Endothelial cell of umbilical vein (primary cell): ENCODE measurements at regions not wholly inside any gene's neighbourhood (a gene's known extent, or its start where the extent isn't known, plus 50 kb on each side); places are given as distances from the start of the nearest gene placed in this dataset.

Source experiments
- BruUV-seq: library from RNA; stranded (reverse); fragments of 400-500 nt; replicated peaks from 2 replicates; lab custom pipeline; 2021; lab: Mats Ljungman, UMichigan
- CTCF ChIA-PET: fragments of 300-600, 350-600 bp; sonication (Branson Sonifier 250); formaldehyde crosslinking; loops from one replicate; lab custom pipeline; 2021; ENCODE audit warnings: antibody characterized with exemption, inconsistent platforms; lab: Charles Lee
- POLR2A ChIA-PET: fragments of 300-600, 350-600 bp; sonication (Branson Sonifier 250); formaldehyde crosslinking; loops from one replicate; lab custom pipeline; 2021; ENCODE audit warnings: antibody characterized with exemption, inconsistent platforms; lab: Charles Lee
- DNase-seq: peaks from one replicate; pipeline ENCODE4 v3.0.0-alpha.2; 2011; ENCODE audit warnings: low read depth, low spot score
- FAIRE-seq: peaks from 2 replicates; lab custom pipeline; 2011; peaks lifted over from hg19 to GRCh38; lab: Jason Lieb, UNC
- H2AFZ ChIP-seq: 2 replicates; pipeline ENCODE4 v1.6.0; 2012; ENCODE audit warnings: low read depth, low read length, control low read depth, inconsistent platforms
- H3K27ac ChIP-seq: 2 replicates; pipeline ENCODE4 v1.5.1; 2011; ENCODE audit warnings: low read depth, mild to moderate bottlenecking, control low read depth, low read length, moderate library complexity; ENCODE audit not compliant: insufficient read depth
- H3K27me3 ChIP-seq, 2 experiments: 2 replicates each; pipeline versions ENCODE4 v1.6.0 to v1.6.1; 2011; ENCODE audit warnings: low read length in 2 of 2, mixed read lengths in 1 of 2; ENCODE audit not compliant: control insufficient read depth in 2 of 2, insufficient read depth in 2 of 2
- H3K36me3 ChIP-seq, 2 experiments: 2 replicates in 1 of 2; 3 replicates in 1 of 2; pipeline ENCODE4 v1.5.1; 2011; ENCODE audit warnings: low read length in 2 of 2, mild to moderate bottlenecking in 1 of 2, moderate library complexity in 1 of 2; ENCODE audit not compliant: control insufficient read depth in 2 of 2, insufficient read depth in 2 of 2; ENCODE audit errors: extremely low read depth in 1 of 2
- H3K4me1 ChIP-seq: 3 replicates; pipeline ENCODE4 v1.5.1; 2011; ENCODE audit warnings: mild to moderate bottlenecking, low read length; ENCODE audit not compliant: control insufficient read depth, insufficient read depth; ENCODE audit errors: extremely low read depth
- H3K4me2 ChIP-seq: 2 replicates; pipeline ENCODE4 v1.6.1; 2011; ENCODE audit warnings: low read length, control low read depth, mixed read lengths; ENCODE audit not compliant: insufficient read depth
- H3K4me3 ChIP-seq, 3 experiments: fragments of 200-600 bp in 1 of 3; sonication (generic), shearing (Covaris generic) in 1 of 3; replicated peaks in 1 of 3; 2 replicates each; pipeline ENCODE4 v1.5.1; 2011 to 2016; ENCODE audit warnings: control low read depth in 3 of 3, low read length in 3 of 3, mild to moderate bottlenecking in 2 of 3, inconsistent platforms in 1 of 3, low read depth in 1 of 3, moderate library complexity in 1 of 3; ENCODE audit not compliant: insufficient read depth in 1 of 3
- H3K79me2 ChIP-seq: 2 replicates; pipeline ENCODE4 v1.6.0; 2012; ENCODE audit warnings: low read length, inconsistent platforms; ENCODE audit not compliant: control insufficient read depth, insufficient read depth
- H3K9ac ChIP-seq: replicated peaks from 2 replicates; pipeline ENCODE3; 2011; ENCODE audit warnings: low read length, control low read depth; ENCODE audit not compliant: insufficient read depth; ENCODE audit errors: extremely low read depth
- H3K9me1 ChIP-seq: replicated peaks from 3 replicates; pipeline ENCODE4 v1.6.0; 2011; ENCODE audit warnings: mild to moderate bottlenecking, low read length; ENCODE audit not compliant: control insufficient read depth, insufficient read depth; ENCODE audit errors: extremely low read depth
- H3K9me3 ChIP-seq: replicated peaks from 2 replicates; pipeline ENCODE4 v1.5.1; 2012; ENCODE audit warnings: low read length, inconsistent platforms; ENCODE audit not compliant: control insufficient read depth, insufficient read depth
- H4K20me1 ChIP-seq: replicated peaks from 2 replicates; pipeline ENCODE3; 2011; ENCODE audit warnings: mild to moderate bottlenecking, low read length; ENCODE audit not compliant: control insufficient read depth, insufficient read depth; ENCODE audit errors: extremely low read depth
- GATA2 ChIP-seq: IDR thresholded peaks from 2 replicates; pipeline ENCODE4 v1.7.0; 2011; ENCODE audit warnings: low read depth, mild to moderate bottlenecking, moderate library complexity, mixed read lengths, low read length; ENCODE audit not compliant: insufficient read length, insufficient read depth
- JUN ChIP-seq: IDR thresholded peaks from 2 replicates; pipeline ENCODE4 v1.6.1; 2011; ENCODE audit warnings: borderline replicate concordance, low read depth; ENCODE audit not compliant: insufficient read length, insufficient read depth
- POLR2A ChIP-seq: IDR thresholded peaks from 2 replicates; pipeline ENCODE4 v1.6.1; 2012; ENCODE audit warnings: low read depth, mild to moderate bottlenecking, control low read depth, low read length
- dilution Hi-C: fragments of 300-500 bp; cut with MboI; formaldehyde crosslinking; loops from one replicate; pipeline ENCODE4 v1.15.0; 2019; ENCODE audit warnings: low sequenced_read_pairs; ENCODE audit not compliant: extremely low pct_ligation_motif_present
- intact Hi-C: fragments of 100-400 bp; cut with micrococcal nuclease; formaldehyde crosslinking; loops from one replicate; pipeline ENCODE4 v1.10.0; 2022

- no peak overlapping the region for H2AFZ ChIP-seq
- FAIRE-seq, result no peak
- dilution Hi-C loops (no loop called here), intact Hi-C loops (no loop called here)
- ChIA-PET CTCF (no interaction called here), POLR2A (no interaction called here)
- BruUV-seq, result no TSS peak
- H3K9me1 ChIP-seq, result no peaks in the 10 kb centered on the region
- TF ChIP-seq POLR2A, result no peak
- no peak for TF ChIP-seq JUN
- H3K4me3 ChIP-seq, result no peak overlapping the region
- no peaks in the 10 kb centered on the region for H3K79me2 ChIP-seq
- no peaks in the 10 kb centered on the region for H3K9me3 ChIP-seq
- no peaks in the 10 kb centered on the region for H4K20me1 ChIP-seq
- H3K4me1 ChIP-seq, result no peaks in the 10 kb centered on the region
- peaks cover 0 to 3% of the 10 kb centered on the region in 2 experiments for H3K27me3 ChIP-seq
- no peak overlapping the region for H3K27ac ChIP-seq
- no peak overlapping the region for H3K4me2 ChIP-seq
- no peak overlapping the region for H3K9ac ChIP-seq
- DNase-seq, result no peak
- no peaks in the 10 kb centered on the region for H3K36me3 ChIP-seq
These were observed 89.9 kb downstream of the TBX19 start for GRCh38 chr1:168370586-168370985.

GRCh38 chr1:168369655-168370054 lies 89.0 kb downstream of the TBX19 start:
- no peaks in the 10 kb centered on the region for H4K20me1 ChIP-seq
- H3K9me1 ChIP-seq, result no peaks in the 10 kb centered on the region
- dilution Hi-C loops (no loop called here), intact Hi-C loops (no loop called here)
- H3K9ac ChIP-seq, result no peak overlapping the region
- H3K36me3 ChIP-seq, result no peaks in the 10 kb centered on the region
- ChIA-PET CTCF (interaction anchor here (0.9 to 1.2 kb wide), 2 partner anchors 27 to 135 kb away, joined by 4 read pairs; no protein-coding TSS in a partner anchor), POLR2A (no interaction called here)
- TF ChIP-seq JUN (no peak), GATA2 (no peak)
- H3K9me3 ChIP-seq, result no peaks in the 10 kb centered on the region
- H3K4me2 ChIP-seq, result no peak overlapping the region
- no peaks in the 10 kb centered on the region for H3K4me1 ChIP-seq
- no peak for DNase-seq
- no peak for FAIRE-seq
- H3K4me3 ChIP-seq, result no peak overlapping the region
- no peak overlapping the region for H3K27ac ChIP-seq
- no peak overlapping the region for H2AFZ ChIP-seq
- no TSS peak for BruUV-seq
- peaks cover 0 to 3% of the 10 kb centered on the region in 2 experiments for H3K27me3 ChIP-seq
- H3K79me2 ChIP-seq, result no peaks in the 10 kb centered on the region
